ENCODE measurements at regions not wholly inside any gene's neighbourhood (a gene's known extent, or its start where the extent isn't known, plus 50 kb on each side); places are given as distances from the start of the nearest gene placed in this dataset.

GRCh38 chr5:130708754-130709153, 456.3 kb downstream of the HINT1 start:
- no peaks in the 10 kb centered on the region for H3K4me1 Mint-ChIP-seq (ENCODE audit: low read depth)
- no peaks in the 10 kb centered on the region for H3K9me3 Mint-ChIP-seq
- H3K27me3 Mint-ChIP-seq (ENCODE audit: low read depth), result peaks cover 12% of the 10 kb centered on the region
- no peaks in the 10 kb centered on the region for H3K36me3 Mint-ChIP-seq (ENCODE audit: insufficient read depth in 2 of 2)
- no peak overlapping the region for H3K4me3 Mint-ChIP-seq
- ATAC-seq (replicated peaks in 1 of 2), result no peak
- no peak for DNase-seq
- no peak overlapping the region for H3K27ac Mint-ChIP-seq

- ATAC-seq (replicated peaks in 1 of 2), result no peak
- H3K4me3 Mint-ChIP-seq, result no peak overlapping the region
- DNase-seq, result no peak
- H3K4me1 Mint-ChIP-seq (ENCODE audit: low read depth), result no peaks in the 10 kb centered on the region
- H3K27me3 Mint-ChIP-seq (ENCODE audit: low read depth), result peaks cover 6% of the 10 kb centered on the region
- H3K27ac Mint-ChIP-seq, result no peak overlapping the region
- H3K9me3 Mint-ChIP-seq, result no peaks in the 10 kb centered on the region
- no peaks in the 10 kb centered on the region for H3K36me3 Mint-ChIP-seq (ENCODE audit: insufficient read depth in 2 of 2)
Observed at GRCh38 chr5:130706696-130707095, 458.4 kb downstream of the HINT1 start.

- DNase-seq (no peak), ATAC-seq (replicated peaks in 1 of 2) (no peak)
- no peak overlapping the region for H3K27ac Mint-ChIP-seq
- peaks cover 6% of the 10 kb centered on the region for H3K27me3 Mint-ChIP-seq (ENCODE audit: low read depth)
- H3K4me1 Mint-ChIP-seq (ENCODE audit: low read depth), result no peaks in the 10 kb centered on the region
- H3K9me3 Mint-ChIP-seq, result no peaks in the 10 kb centered on the region
- no peak overlapping the region for H3K4me3 Mint-ChIP-seq
- no peaks in the 10 kb centered on the region for H3K36me3 Mint-ChIP-seq (ENCODE audit: insufficient read depth in 2 of 2)
Observed at GRCh38 chr5:130705368-130705767, 459.7 kb downstream of the HINT1 start.

GRCh38 chr5:130693509-130693908, 471.5 kb downstream of the HINT1 start:
- no peaks in the 10 kb centered on the region for H3K4me1 Mint-ChIP-seq (ENCODE audit: low read depth)
- no peak overlapping the region for H3K27ac Mint-ChIP-seq
- H3K36me3 Mint-ChIP-seq (ENCODE audit: insufficient read depth in 2 of 2), result no peaks in the 10 kb centered on the region
- H3K4me3 Mint-ChIP-seq, result no peak overlapping the region
- DNase-seq, result no peak
- ATAC-seq (replicated peaks in 1 of 2), result no peak
- peaks cover 0 to 2% of the 10 kb centered on the region in 2 donors for H3K9me3 Mint-ChIP-seq
- peaks cover 11% of the 10 kb centered on the region for H3K27me3 Mint-ChIP-seq (ENCODE audit: low read depth)

GRCh38 chr5:130692770-130693169, 472.3 kb downstream of the HINT1 start:
- no peak overlapping the region for H3K4me3 Mint-ChIP-seq
- H3K27ac Mint-ChIP-seq, result no peak overlapping the region
- no peaks in the 10 kb centered on the region for H3K9me3 Mint-ChIP-seq
- H3K27me3 Mint-ChIP-seq (ENCODE audit: low read depth), result peaks cover 11% of the 10 kb centered on the region
- no peaks in the 10 kb centered on the region for H3K4me1 Mint-ChIP-seq (ENCODE audit: low read depth)
- no peaks in the 10 kb centered on the region for H3K36me3 Mint-ChIP-seq (ENCODE audit: insufficient read depth in 2 of 2)
- DNase-seq, result no peak
- ATAC-seq (replicated peaks in 1 of 2), result no peak

GRCh38 chr5:130689831-130690230, 475.2 kb downstream of the HINT1 start:
- H3K4me3 Mint-ChIP-seq, result no peak overlapping the region
- DNase-seq, result no peak
- H3K36me3 Mint-ChIP-seq (ENCODE audit: insufficient read depth in 2 of 2), result no peaks in the 10 kb centered on the region
- peaks cover 11% of the 10 kb centered on the region for H3K27me3 Mint-ChIP-seq (ENCODE audit: low read depth)
- no peaks in the 10 kb centered on the region for H3K9me3 Mint-ChIP-seq
- no peak overlapping the region for H3K27ac Mint-ChIP-seq
- no peaks in the 10 kb centered on the region for H3K4me1 Mint-ChIP-seq (ENCODE audit: low read depth)
- ATAC-seq (replicated peaks in 1 of 2), result no peak

GRCh38 chr5:130687085-130687733, 477.8 kb downstream of the HINT1 start:
- H3K27ac Mint-ChIP-seq, result no peak overlapping the region
- ATAC-seq (replicated peaks in 1 of 2) (no peak), DNase-seq (no peak)
- H3K36me3 Mint-ChIP-seq (ENCODE audit: insufficient read depth in 2 of 2), result no peaks in the 10 kb centered on the region
- H3K9me3 Mint-ChIP-seq, result no peaks in the 10 kb centered on the region
- no peak overlapping the region for H3K4me3 Mint-ChIP-seq
- H3K4me1 Mint-ChIP-seq (ENCODE audit: low read depth), result no peaks in the 10 kb centered on the region
- H3K27me3 Mint-ChIP-seq (ENCODE audit: low read depth), result peaks cover 11% of the 10 kb centered on the region

- no peak overlapping the region for H3K4me3 Mint-ChIP-seq
- peaks cover 6% of the 10 kb centered on the region for H3K27me3 Mint-ChIP-seq (ENCODE audit: low read depth)
- no peak overlapping the region for H3K27ac Mint-ChIP-seq
- DNase-seq, result no peak
- ATAC-seq (replicated peaks in 1 of 2), result no peak
- H3K36me3 Mint-ChIP-seq (ENCODE audit: insufficient read depth in 2 of 2), result no peaks in the 10 kb centered on the region
- no peaks in the 10 kb centered on the region for H3K4me1 Mint-ChIP-seq (ENCODE audit: low read depth)
- peaks cover 0 to 3% of the 10 kb centered on the region in 2 donors for H3K9me3 Mint-ChIP-seq
Observed at GRCh38 chr5:130678637-130679036, 486.4 kb downstream of the HINT1 start.

GRCh38 chr5:130666462-130666861, 498.6 kb downstream of the HINT1 start:
- ATAC-seq (replicated peaks in 1 of 2) (no peak), DNase-seq (no peak)
- no peaks in the 10 kb centered on the region for H3K27me3 Mint-ChIP-seq (ENCODE audit: low read depth)
- H3K4me3 Mint-ChIP-seq, result no peak overlapping the region
- no peaks in the 10 kb centered on the region for H3K36me3 Mint-ChIP-seq (ENCODE audit: insufficient read depth in 2 of 2)
- H3K9me3 Mint-ChIP-seq, result peaks cover 0 to 2% of the 10 kb centered on the region in 2 donors
- no peaks in the 10 kb centered on the region for H3K4me1 Mint-ChIP-seq (ENCODE audit: low read depth)
- no peak overlapping the region for H3K27ac Mint-ChIP-seq

GRCh38 chr5:130652176-130652575, 512.9 kb downstream of the HINT1 start:
- H3K36me3 Mint-ChIP-seq (ENCODE audit: insufficient read depth in 2 of 2), result no peaks in the 10 kb centered on the region
- ATAC-seq (replicated peaks in 1 of 2) (peak; percentile 96), DNase-seq (peak in 1 of 2 donors; percentile 3)
- H3K9me3 Mint-ChIP-seq, result no peaks in the 10 kb centered on the region
- no peak overlapping the region for H3K4me3 Mint-ChIP-seq
- H3K27me3 Mint-ChIP-seq (ENCODE audit: low read depth), result peaks cover 9% of the 10 kb centered on the region
- H3K4me1 Mint-ChIP-seq (ENCODE audit: low read depth), result peaks cover 5% of the 10 kb centered on the region
- no peak overlapping the region for H3K27ac Mint-ChIP-seq

- Mint-ChIP-seq H3K27ac (no peak overlapping the region), H3K36me3 (ENCODE audit: insufficient read depth in 2 of 2) (no peaks in the 10 kb centered on the region), H3K4me3 (no peak overlapping the region), H3K27me3 (ENCODE audit: low read depth) (peaks cover 16% of the 10 kb centered on the region), H3K9me3 (no peaks in the 10 kb centered on the region), H3K4me1 (ENCODE audit: low read depth) (peaks cover 5% of the 10 kb centered on the region)
- DNase-seq, result no peak
- ATAC-seq (replicated peaks in 1 of 2), result no peak
Observed at GRCh38 chr5:130651440-130651839, 513.6 kb downstream of the HINT1 start.

GRCh38 chr5:130643321-130643720, 521.7 kb downstream of the HINT1 start:
- peaks cover 4 to 13% of the 10 kb centered on the region in 2 donors for H3K9me3 Mint-ChIP-seq
- no peak overlapping the region for H3K4me3 Mint-ChIP-seq
- ATAC-seq (replicated peaks in 1 of 2) (no peak), DNase-seq (no peak)
- no peaks in the 10 kb centered on the region for H3K36me3 Mint-ChIP-seq (ENCODE audit: insufficient read depth in 2 of 2)
- H3K27me3 Mint-ChIP-seq (ENCODE audit: low read depth), result peaks cover 6% of the 10 kb centered on the region
- no peak overlapping the region for H3K27ac Mint-ChIP-seq
- H3K4me1 Mint-ChIP-seq (ENCODE audit: low read depth), result no peaks in the 10 kb centered on the region

GRCh38 chr5:130642461-130642860, 522.6 kb downstream of the HINT1 start:
- Mint-ChIP-seq H3K27ac (no peak overlapping the region), H3K4me3 (no peak overlapping the region), H3K4me1 (ENCODE audit: low read depth) (no peaks in the 10 kb centered on the region), H3K36me3 (ENCODE audit: insufficient read depth in 2 of 2) (no peaks in the 10 kb centered on the region), H3K27me3 (ENCODE audit: low read depth) (peaks cover 6% of the 10 kb centered on the region), H3K9me3 (peaks cover 4 to 13% of the 10 kb centered on the region in 2 donors)
- ATAC-seq (replicated peaks in 1 of 2), result no peak
- no peak for DNase-seq

GRCh38 chr5:130627145-130627544, 537.9 kb downstream of the HINT1 start:
- H3K4me1 Mint-ChIP-seq (ENCODE audit: low read depth), result no peaks in the 10 kb centered on the region
- no peak for DNase-seq
- H3K27ac Mint-ChIP-seq, result no peak overlapping the region
- H3K4me3 Mint-ChIP-seq, result no peak overlapping the region
- peaks cover 1 to 4% of the 10 kb centered on the region in 2 donors for H3K9me3 Mint-ChIP-seq
- H3K36me3 Mint-ChIP-seq (ENCODE audit: insufficient read depth in 2 of 2), result peaks cover 0 to 1% of the 10 kb centered on the region in 2 donors
- no peak for ATAC-seq (replicated peaks in 1 of 2)
- no peaks in the 10 kb centered on the region for H3K27me3 Mint-ChIP-seq (ENCODE audit: low read depth)
